ENCODE measurements at regions not wholly inside any gene's neighbourhood (a gene's known extent, or its start where the extent isn't known, plus 50 kb on each side); places are given as distances from the start of the nearest gene placed in this dataset.

DNA sequence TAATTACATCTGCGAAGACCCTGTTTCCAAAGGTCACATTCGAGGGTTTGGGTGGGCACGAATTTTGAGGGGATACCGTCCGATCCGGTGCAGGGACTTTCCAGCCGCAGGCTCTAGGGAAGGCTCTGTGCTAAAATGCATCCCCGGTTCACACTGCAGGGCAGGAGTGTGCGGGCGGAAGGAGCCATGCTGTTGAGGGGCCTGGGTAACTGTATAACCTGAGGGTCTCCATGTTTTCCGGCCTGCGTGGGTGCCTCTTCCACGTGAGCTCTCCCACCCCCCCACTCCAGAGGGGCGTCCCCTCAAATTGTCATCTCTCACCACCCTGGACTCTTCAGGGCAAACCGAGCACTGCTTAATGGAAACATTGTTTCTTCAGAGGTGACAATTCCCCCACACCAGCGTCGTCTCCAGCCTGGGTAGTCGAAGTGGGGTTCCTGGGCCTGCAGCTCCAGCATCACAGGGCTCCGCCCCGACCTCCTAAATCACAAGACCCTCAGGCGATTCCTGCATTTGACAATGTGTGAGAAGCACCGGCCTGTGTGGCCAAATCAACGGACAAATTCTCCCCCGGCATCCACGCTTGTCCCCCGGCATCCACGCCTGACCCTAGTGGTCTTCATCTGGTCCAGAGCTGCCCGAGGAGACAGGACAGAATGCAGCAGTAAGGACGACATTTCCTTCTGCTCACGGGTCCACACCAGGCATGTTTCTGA is 51.2 kb downstream of the FOXL3 start:
- DNase-seq: no peak

DNA sequence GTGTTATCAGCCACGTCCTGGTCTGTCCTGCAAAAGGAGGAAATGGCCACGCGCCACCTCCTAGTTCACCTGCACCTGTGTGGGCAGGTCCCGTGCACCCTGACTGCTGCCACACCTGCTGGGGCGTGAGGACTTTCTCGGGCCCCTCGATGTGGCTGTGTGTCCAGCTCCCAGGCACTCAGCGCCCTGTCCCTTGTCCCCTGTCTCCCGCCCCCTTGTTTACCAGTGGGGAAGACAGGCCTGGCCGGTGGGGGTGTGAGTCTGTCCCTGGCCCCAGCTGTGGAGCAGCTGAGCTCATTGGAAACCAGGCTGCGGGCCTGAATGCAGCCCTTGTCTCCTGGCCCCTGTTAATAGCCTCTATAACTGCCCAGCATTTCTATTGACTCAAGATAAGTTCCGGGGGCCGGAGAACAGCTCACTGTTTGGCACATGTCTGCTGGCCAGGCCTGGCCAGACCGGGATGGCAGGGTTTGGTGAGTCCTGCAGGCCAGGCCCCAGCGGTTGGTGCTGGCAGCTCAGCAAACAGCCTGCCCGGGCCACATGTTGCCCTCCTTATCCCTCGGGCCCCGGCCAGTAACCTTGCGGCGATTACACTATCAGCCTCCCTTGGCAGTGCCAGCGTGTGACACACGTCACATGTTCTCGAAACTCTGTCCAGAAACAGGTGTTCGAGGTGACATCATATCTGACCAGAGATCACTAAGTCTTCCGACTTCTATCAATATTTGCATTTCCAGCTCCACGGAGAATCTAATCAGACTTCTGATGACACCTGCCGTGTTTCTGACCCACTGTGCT is 52.1 kb downstream of the FOXL3 start:
- DNase-seq: no peak

DNA sequence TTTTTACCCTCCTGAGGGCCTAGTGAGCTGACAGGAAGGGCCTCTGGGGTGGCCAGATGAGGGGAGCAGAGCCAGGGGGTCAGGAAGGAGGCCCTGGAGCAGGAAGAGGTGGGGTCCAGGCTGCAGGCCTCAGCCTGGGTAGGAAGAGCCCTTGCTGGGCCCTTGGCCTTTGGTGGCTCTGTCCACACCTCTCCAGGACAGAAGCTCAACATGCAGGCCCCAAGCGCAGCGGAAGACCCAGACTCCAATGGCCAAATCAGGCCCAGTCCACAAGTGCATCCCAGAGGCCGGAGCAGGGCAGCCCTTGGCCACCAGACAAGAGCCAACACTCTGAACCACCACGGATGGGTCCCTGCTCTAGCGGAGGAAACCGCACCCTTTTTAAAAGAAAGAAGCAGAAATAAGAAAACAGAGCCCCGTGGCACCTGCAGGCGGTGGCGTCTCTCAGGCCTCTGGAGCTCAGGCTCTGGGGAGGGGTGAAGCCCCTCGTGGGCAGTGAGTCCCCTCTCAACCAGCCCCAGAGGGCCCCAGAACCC is 52.8 kb downstream of the FOXL3 start:
- no peak for DNase-seq

DNA sequence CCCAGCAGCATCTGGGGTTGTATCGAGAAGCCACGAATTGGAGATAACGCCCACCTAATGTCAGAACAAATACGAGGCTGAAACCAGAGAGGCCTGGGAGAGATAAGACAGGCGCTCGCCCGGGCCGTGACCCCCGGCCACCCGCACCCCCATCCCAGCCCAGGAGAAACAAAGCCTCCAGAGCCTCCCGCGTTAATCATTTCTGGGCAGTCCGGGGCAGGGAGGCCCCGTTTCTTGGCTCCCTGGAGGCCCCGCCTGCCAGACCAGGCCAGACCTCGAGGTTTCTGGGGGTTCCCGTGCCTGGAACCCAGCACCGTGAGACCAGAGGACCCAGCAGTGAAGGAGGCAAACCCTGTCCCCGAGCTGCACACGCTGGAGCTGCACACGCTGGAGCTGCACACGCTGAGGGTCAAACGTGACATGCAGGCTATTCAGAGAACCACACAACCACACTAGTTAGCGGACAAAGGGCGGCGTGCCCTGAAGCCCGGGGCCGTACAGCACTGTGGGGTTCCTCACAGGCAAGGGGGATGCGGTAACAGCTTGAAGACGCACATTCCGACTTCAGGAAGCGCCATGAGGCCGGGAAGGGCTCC is 53.4 kb downstream of the FOXL3 start:
- no peak for DNase-seq

DNA sequence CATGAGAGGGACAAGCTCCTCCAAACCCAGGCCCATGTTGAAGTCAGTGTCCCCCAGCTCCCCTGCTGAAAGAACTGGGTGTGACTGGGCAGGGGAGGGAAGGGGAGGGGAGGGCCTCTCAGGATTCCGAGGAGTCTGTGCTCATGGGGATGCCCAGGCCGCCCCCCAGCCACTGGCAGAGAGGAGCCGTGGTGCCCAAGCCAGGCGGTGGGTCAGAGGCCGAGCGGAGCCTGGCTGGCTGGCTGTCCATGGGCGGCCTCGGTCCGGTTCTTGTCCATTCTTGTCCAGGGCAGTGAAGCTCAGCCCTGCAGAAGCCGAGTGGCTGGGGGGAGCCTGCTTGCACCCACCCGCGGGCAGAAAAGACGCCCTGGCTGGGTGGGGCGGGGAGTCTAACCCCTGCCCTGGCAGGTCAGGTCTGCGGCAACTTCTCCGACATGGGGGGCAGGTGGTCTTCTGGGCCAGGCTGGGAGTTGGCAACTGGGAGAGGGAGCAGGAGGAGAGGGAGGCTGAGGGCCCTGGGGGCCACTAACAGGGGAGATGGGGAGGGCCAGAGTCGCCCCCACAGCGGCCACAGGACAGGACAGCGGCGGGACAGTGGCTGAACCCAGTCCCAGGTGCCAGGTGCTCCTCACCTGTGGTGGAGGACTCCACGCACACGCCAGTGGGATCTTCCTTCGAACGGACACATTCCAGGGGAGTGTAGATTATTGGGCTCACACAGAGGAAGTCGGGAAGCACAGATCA is 54.1 kb downstream of the FOXL3 start:
- DNase-seq: no peak

DNA sequence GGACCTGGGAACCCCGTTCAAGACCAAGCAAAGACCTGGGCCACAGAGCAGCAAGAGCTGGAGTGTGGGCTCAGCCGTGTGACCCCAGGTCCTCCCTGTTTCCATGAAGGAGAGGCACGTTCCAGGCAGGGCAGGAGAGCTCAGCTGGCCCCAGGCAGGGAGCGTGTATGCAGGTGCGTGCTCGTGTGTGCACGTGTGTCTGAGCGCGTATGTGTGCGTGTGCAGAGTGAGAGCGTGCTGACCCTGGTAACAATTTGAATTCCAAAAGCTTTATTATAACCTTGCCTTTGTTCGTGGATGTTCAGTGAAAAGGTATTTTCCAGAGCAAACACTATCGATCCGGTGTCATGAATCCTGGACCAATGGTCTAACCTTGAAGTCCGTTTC is 54.6 kb downstream of the FOXL3 start:
- DNase-seq: no peak

DNA sequence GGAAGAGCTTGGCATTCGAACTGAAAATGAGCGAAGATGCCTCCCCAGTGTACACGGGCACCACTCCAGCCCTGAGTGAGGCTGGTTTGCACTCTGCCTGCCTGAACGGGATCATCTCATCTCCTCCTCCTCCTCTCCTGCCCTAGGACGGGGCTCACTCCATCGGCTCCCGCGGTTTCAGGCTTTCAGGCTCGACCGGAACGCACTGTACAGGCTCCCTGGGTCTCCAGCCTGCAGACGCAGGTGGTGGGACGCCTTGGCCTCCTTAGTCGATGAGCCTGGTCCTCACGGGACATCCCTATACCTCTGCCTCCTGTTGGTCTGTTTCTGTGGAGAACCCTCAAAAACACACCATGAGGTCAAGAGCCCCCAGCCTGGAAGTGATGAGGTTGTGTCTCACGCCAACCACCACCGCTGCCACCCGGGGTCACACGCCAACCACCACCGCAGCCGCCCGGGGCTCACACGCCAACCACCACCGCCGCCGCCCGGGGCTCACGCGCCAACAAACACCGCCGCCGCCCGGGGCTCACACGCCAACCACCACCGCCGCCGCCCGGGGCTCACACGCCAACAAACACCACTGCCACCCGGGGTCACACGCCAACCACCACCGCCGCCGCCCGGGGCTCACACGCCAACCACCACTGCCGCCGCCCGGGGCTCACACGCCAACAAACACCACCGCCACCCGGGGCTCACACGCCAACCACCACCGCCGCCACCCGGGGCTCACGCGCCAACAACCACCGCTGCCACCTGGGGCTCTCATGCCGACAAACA is 56.3 kb downstream of the FOXL3 start:
- DNase-seq: no peak

DNA sequence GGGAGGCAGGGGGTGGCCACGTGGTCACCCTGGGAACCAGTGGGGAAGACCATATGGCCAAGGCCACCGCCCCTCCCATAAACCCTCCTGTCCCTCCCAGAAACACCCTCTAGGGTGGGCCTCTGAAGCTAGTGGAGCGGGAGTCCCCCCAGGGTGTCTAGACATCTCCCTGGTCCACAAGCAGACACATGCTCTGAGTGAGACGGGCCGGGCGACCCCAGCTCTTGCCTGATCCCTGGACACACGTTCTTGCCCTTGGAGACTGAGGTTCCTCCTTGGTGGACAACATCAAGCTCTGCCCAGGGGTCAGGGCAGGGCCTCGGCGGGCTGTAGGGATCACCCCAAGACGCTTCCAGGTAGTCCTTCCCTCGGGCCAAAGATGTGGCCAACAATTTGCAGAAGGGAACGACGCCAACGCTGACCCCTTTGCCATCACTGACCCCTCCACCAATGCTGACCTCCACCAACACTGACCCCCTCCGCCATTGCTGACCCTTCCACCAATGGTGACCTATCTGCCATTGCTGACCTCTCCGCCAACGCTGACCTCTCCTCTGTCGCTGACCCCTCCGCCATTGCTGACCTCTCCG is 57.1 kb downstream of the FOXL3 start:
- no peak for DNase-seq

DNA sequence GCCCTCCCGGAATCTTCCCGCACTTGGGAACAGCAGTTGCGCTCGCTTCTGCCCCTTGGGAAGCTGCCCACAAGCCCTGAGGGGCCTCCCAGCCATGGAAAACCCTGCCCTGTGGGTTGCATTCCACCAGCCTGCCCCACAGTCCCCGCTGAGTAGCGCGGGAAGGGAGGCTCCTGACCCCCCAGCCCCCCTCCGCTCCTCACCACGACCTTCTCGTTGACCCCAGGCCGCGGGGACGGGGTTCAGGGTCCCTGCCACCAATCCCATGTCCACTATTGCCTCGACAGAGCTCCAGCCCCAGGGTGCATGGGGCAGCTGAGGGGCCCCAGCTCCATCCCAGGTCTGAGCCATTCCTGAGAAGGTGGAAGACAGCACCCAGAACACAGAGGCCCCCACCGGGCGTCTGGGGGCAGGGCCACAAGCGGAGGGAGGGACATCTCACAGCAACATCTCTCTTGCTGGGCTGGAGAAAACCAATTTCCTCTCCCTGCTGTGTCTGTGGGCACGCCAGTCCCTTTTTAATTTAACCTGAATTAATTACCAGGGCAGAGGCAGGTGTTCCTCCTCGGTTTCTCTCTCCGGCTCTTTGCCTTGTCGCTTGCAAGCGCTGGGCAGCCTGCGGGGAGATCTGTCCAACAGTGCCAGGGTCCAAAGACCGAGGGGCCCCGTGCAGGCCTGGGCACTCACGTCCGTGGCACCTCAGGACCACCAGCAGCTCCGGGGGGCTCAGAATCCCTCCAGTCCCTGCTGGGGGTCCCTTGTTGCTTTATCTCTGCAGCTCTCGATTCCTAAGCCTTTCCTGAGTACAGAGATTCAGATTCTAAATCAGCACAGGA is 57.9 kb downstream of the FOXL3 start:
- no peak for DNase-seq

DNA sequence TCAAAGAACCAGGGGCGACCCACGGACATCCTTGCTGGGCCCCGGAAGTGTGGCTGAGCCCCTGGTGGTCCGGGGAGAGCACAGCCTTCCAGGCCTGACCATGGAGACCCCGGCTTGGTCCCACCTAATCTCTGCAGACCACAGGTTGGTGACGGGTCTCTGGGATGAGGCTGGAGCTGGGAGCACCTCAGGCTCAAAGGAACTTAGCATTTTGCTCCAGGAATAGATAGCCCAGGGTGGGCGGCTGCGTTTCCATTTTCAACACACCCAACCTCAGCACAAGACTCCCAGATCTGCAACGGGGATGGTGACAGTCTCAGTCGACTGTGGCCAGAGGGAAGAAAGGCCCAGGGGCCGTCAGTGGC is 58.5 kb downstream of the FOXL3 start:
- no peak for DNase-seq

DNA sequence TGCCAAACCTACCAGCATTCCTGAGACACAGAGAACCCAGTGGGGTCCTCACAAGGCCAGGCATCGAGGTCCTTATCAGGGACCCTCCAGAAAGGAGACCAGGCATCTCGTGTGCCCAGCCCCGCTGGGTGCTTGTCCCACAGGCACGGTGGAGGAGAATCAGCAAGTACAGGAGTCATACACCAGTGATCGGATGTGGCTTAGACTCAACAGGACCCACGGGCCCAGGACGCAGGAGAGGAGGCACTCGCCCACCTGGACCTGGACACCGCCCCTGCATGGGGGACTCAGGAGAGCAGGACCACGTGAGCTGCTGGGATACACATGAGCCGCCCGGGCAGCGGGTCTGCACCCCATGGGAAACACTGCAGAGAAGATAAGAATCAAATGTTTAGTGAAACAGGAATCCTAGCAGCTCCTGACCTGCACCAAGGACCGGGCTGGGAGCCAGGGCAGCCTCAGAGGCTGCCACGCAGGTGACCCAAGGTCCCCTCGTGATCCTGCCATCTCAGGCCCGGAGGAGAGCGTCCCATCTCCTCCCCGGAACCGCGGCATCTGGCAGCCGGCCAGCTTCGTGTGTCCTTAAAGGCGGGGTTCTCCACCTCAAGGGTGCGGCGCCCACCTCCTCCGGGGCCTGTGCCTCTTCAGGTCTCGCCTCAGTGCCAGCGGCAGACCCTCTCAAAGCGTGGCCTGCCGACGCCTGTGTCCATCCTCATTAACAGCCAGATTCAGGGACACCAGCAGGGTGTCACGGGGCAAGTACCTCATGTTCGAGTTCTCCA is 59.2 kb downstream of the FOXL3 start:
- DNase-seq: no peak

DNA sequence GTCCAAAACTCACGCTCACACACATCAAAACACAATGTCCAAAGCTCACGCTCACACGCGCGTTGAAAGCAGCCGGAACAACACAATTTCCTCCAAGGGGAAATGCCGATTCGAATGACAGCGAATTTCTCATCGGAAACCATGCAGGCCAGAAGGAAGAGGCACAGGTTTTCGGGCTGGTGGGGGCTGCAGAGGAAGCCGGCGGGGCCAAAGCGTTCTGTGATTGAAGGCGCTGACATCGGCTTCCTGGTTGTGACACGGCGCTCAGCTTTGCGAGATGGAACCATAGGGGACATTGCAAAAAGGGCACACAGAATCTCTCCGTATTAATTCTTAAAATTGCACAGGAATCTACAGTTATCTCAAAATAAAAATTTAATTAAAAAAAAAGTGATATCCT is 61.3 kb downstream of the FOXL3 start:
- peak; percentile 82 for DNase-seq

DNA sequence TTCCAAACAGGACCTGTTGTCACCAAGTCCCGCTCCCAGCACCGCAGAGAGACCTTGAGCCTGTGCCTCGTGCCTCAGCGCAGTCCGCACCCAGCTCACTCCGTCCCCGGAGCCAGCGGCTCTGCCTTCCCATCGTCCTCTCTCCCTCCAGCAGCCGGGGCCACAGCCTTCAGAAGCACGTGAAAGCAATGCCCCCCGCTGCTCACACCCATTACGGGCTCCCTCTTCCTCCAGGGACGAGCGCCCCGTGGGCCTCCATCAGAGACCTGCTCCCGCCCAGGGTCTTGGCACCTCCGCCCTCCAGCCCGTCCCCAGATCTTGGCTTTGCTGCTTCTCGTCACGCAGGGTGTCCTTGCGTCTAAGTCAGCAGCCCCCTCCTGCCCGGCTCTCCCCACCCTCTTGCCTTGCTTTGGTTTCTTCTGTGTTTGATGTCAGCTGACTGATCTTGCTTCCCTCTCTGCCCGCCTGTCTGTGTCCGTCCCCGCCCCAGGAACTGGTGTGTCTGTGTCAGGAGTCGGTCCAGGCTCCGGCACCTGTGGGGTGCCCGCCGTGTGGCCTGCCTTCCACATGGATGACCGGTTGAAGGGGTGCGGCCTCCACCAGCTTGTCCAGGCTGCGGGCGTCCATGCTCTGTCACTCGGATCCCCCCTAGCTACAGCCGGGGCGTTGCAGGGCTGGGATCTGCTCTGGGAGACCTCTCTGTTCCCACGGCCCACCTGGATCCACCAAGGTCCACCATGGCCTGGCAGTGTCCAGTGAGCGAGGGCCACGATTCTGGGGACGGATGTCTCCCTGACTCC is 61.9 kb downstream of the FOXL3 start:
- DNase-seq: peak; percentile 81

DNA sequence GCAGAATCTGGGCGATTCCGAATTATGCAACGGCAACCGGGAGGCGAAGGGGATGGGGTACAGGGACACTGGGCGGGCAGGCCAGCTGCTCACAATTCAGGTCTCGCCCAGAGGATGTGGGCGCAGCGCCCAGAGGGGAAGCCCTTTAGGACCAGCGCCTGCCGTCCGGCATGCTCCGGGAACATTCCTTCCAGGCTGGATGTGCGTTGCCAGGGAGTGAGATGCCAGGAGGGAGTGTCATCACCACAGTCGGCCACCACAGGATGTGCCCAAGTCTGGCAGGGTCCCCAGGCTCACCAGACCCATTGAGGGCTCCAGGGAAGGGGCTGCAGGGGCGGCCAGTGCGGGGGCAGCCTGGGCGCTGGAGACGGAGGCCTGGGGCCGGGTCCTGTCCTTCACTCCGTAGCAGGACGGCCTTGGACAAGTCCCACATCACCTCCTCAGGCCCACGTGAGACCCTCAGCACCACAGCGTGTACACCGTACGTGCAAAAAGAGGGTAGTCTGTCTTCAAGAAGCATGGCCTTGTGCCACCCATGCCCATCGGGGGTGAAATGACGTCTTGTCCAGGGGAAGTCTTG is 63.9 kb downstream of the FOXL3 start:
- DNase-seq: no peak

DNA sequence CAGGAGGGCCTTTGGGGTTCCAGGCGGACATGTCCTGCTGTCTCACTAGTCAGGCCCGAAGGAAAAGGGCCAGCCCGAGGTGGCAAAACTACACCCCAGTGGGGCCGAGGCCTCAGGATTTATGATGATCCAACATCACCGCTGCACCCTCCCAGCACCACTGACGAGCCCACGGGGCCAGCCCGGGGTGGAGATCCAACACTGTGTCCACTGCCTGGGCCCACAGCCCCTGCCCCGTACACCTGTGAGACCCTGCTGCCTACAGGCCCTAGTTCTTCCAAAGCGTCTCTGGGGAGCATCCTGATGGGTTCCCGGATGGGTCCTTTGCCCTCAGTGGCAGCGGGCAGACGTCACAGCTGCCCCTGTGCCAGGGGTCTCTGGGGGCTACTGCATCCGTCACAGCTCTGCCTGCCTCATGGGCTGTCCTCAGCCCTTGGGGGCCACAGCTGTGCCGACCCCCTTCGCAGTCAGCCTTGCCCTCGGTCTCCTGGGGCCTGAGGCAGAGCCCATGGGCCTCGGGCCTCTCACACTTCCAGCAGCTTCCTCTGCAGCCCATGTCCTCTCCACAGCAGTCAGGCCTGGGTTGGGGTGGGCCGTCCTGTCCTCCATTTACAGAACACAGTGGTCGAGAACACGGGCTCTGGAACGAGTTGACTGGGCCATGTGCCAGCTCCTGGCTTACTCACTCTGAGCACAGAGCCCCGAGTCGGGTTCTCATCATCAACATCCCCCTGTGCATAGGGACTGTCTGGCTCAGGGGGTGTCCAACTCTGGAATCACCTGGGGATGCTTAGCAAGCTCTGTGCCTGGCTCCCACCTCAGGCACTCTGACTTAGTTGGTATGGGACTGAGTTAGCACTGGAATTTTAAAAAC is 64.9 kb downstream of the FOXL3 start:
- DNase-seq: no peak

DNA sequence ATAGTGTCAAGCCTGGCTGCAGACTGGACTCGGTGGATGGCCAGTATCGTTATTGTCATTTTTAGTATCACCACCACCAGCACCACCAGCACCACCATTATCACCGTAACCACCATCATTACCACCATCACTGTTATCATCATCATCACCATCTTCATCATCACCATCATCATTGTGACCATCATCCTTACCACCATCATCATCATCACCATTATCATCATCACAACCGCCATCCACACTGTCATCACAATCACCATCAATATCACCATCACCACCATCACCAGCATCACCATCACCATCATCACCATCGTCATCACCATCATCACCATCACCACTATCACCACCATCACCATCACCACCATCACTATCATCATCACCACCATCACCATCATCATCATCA is 65.6 kb downstream of the FOXL3 start:
- no peak for DNase-seq

DNA sequence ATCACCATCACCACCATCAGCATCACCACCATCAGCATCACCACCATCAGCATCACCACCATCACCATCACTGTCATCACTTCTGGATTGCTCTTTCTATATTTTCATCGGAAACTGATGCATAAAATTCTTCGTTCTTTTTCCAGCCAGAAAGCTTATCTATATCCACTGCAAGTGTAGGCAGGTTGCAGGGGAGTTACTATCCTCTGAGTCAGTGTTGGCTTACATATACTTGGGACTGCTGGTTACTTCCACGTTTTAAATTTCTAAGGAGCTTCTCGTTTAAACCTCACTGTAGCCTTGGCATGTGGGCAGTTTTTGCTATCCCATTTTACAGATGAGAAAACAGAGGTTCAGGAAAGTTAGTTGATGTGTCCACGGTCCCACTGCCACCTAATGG is 66.1 kb downstream of the FOXL3 start:
- no peak for DNase-seq

All from CD4-positive, alpha-beta T cell treated with Interleukin-17A for 4 hours (primary cell).